Ovary (tissue), 3 donors: ENCODE measurements at regions not wholly inside any gene's neighbourhood (a gene's known extent, or its start where the extent isn't known, plus 50 kb on each side); places are given as distances from the start of the nearest gene placed in this dataset.

Experiments
- CTCF ChIP-seq, 3 donors: fragments of 450-650 bp in 2 of 3; fragments of 200-600 bp in 1 of 3; IDR thresholded peaks; one replicate each; pipeline versions ENCODE4 v1.5.1 to v1.8.0; 2016 to 2022; ENCODE audit warnings: antibody characterized with exemption in 3 of 3, mild to moderate bottlenecking in 1 of 3
- EP300 ChIP-seq: sonication (generic); formaldehyde crosslinking; IDR thresholded peaks from one replicate; pipeline ENCODE4 v1.6.1; 2017; ENCODE audit warnings: antibody characterized with exemption
- donor health status: DM: no; HTN: no; CAD: no.

GRCh38 chr20:22523128-22523498 lies 61.3 kb downstream of the FOXA2 start:
- no peak for TF ChIP-seq EP300
- no peak for TF ChIP-seq CTCF (IDR thresholded peaks at IDR 0.05)
